GM12892 (cell line): ENCODE measurements at regions not wholly inside any gene's neighbourhood (a gene's known extent, or its start where the extent isn't known, plus 50 kb on each side); places are given as distances from the start of the nearest gene placed in this dataset.

Source experiments
- POLR2A ChIP-seq: IDR thresholded peaks from 2 replicates; pipeline ENCODE4 v1.6.1; 2011; ENCODE audit warnings: low read depth, low read length, control low read depth
- POLR2AphosphoS5 ChIP-seq: IDR thresholded peaks from 2 replicates; pipeline ENCODE4 v1.6.1; 2011; ENCODE audit warnings: low read depth, low read length, control low read depth
- TAF1 ChIP-seq: IDR thresholded peaks from 2 replicates; pipeline ENCODE4 v1.6.1; 2011; ENCODE audit warnings: low read depth, mild to moderate bottlenecking, control low read depth, low read length, borderline replicate concordance

- TF ChIP-seq POLR2AphosphoS5 (no peak), POLR2A (no peak), TAF1 (no peak)
Measured at GRCh38 chr2:60067006-60067405, 486.4 kb downstream of the BCL11A start.
